ENCODE measurements at regions not wholly inside any gene's neighbourhood (a gene's known extent, or its start where the extent isn't known, plus 50 kb on each side); places are given as distances from the start of the nearest gene placed in this dataset.

DNA sequence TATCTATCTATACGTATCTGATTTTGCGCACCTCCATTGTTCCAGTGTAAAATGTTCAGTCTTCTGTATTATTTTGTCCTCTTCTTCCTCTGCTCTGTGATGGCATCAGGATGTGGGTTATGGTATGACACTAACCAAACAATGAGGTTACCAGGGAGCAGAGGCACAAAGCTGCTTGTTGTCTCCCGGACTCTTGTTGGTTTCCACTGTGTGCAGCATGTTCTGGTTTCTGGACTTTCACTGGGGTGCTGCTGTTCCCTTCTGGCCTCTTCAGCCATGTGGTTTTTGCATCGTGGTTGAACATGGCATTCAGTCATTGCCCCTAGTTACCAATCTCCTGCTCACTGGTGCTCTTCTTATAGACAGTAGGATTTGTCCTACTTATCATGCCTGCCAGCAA lies 665.9 kb downstream of the CBLN2 start:
- DNase-seq = no peak

DNA sequence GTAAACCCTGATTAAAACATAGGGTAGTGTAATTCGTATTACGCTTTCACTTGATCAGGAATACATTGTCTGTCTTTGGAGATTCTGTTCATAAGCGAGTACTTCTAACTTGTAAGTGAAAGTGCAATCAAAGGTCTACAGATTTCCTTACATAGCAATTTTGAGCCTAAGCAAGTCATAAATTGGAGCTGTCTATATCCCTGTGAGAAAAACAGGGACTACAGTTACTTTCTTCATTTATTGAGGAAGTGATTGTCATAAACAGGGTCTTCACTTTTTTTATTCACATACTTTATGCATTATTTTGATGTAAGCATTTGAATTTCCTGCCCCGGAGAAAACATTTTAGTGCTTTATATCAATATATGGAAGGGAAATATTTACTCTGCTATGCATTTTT lies 670.4 kb downstream of the CBLN2 start:
- no peak for DNase-seq

DNA sequence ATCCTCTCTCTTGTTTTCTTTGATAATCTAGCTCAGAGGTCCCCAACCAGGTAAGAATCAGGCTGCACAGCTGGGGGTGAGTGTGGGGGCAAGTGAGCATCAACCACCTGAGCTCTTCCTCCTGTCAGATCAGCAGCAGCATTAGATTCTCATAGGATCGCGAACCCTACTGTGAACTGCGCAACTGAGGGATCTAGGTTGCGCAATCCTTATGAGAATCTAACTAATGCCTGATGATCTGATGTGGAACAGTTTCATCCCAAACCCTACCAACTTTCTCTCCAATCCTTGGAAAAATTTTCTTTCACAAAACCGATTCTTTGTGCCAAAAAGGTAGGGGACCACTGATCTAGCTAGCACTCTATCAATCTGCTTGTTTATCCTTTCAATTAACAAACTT lies 678.3 kb downstream of the CBLN2 start:
- DNase-seq = no peak

DNA sequence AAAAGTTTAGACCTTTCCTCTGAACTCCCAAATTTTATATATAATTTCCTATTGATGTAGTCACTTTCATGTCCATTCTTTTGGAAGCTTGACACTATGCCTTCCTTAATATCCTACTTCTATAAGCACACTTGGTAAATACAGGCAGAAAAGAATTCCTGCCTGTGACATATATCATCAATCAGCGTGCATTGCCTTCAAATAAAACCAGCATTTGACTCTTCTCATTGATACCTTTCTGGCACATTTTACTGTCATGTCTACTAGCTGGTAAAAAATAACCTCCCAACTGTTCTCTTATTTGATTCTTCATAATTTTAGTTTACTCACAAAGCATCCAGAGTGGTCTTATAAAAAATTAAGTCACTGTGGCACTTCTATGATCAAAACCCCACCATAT lies 693.5 kb downstream of the CBLN2 start:
- DNase-seq = no peak

DNA sequence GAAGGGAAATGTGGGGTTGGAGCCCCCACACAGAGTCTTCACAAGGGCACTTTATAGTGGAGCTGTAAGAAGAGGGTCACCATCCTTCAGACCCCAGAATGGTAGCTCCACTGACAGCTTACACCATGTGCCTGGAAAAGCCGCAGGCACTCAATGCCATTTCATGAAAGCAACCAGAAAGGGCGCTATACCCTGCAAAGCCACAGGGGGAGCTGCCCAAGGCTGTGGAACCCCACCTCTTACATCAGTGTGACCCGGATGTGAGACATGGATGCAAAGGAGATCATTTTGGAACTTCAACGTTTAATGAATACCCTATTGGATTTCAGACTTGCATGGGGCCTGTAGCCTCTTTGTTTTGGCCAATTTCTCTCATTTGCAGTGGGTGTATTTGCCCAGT lies 694.7 kb downstream of the CBLN2 start:
- DNase-seq = no peak

DNA sequence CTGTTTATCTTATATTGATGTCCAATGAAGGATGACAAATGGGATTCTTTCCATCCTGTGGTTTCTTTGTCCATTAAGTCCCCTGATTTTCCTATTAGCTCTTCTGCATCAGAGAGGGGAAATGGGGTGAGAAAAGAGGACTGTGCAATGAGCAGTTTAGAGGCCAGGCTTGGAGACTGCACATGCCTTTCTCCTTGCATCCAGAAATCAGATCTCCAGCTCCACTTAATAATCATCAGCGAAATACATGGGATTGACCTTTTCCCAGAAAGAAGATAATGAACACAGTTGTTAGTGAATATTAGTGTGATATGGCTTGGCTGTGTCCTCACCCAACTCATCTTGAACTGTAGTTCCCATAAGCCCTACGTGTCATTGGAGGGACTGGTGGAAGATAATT lies 697.4 kb downstream of the CBLN2 start:
- no peak for DNase-seq

DNA sequence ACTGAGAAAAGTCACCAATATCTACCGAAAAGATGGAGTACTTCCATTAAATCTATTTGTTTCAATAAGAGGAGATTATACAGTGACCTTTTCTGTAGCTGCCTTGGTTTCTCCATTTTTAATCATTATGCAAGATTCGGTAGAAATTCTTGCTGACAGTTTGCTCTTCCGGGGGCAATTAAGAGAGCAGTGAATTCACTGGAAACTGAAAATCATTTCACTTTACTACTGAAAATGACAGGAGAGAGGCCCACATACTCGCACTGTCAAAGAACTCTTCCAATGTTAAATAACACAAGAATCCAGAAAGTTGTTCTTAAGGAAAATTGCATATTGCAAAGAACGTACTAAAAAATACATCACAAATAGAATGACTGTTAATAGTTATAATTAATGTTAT lies 699.3 kb downstream of the CBLN2 start:
- no peak for DNase-seq

DNA sequence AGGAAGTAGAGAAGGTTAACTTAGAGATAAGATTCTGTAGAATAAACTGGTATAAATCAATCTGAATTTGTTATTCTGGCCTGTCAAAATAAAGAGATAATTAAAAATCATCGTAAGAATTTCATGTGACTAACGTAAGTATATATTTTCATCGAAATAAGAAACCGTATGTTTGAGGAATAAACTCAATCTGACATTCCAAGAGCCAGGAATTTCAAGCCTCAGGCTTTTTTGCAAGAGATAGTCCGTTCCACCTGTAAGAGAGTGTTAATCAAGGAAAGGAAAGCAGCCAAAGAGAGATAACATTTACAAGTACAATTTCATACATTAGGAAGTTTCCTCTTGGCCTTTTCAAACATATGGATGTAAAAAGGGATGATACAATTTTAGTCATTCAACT lies 701.5 kb downstream of the CBLN2 start:
- no peak for DNase-seq

DNA sequence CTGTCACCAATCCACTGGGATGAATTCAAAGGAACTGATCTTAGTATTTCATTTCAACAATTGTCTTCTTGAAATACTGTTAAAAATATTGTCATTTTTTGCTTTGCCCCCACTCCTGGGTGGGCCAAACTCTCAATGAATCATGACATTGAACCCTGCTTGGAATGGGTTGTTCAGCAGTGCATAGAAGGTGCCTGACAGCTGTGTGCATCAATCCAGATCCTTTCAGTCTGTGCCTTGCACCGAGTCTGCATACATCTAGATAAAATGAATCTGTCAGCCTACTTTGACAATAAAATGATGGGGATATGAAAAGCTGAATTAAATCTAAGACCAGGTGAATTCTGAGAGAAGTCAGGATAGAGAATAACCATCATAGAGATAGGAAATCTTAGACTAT lies 706.6 kb downstream of the CBLN2 start:
- DNase-seq = no peak

DNA sequence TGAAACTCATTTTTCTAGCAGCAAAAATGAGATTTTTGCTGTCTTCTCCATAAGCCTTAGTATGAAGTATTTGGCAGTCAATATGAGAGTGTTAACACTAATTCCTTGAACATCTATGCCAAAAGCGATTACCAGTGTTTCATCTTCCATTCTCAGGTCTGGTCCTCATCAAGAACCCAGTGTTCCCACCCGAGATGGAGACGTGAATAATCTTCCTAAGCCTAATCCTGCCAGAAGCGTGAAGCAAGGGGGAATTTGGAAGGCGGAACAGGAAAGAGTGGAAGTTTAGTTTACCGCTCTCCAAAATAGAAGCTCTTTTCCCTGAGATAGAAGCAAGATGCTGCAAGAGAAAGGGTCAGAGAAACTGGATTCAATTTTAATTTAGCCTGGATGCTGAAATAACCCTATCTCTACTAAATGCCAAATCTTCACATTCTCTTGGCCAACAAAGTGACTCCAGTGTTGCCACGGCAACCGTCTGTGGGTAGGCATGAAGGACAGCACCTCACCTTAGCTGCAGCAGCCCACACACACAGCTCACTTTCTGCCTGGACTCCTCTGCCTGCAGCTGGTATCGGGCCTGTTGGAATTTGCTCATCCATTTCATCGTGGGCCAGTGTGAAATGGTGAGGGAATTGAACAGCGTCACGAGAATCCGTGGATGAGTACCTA lies 711.1 kb downstream of the CBLN2 start:
- DNase-seq = no peak

DNA sequence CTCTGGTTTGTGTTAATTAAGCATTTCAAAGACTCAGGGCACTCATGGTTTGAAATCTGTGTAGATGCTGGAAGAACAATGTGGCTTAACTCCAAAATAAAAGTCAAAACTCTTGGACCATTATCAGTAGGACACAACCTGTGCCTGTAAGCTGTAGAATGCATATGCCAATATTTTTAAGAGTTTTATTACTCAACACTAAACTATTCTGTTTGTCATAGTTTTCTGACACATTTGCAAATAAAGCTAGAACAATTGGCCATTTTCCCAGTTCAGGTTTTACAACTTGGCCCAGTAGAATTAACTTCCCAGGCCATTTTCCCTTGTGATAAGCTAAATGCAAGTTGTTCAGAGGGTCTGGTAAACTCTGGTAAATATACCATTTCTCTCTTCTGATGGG lies 713.1 kb downstream of the CBLN2 start:
- DNase-seq = no peak

DNA sequence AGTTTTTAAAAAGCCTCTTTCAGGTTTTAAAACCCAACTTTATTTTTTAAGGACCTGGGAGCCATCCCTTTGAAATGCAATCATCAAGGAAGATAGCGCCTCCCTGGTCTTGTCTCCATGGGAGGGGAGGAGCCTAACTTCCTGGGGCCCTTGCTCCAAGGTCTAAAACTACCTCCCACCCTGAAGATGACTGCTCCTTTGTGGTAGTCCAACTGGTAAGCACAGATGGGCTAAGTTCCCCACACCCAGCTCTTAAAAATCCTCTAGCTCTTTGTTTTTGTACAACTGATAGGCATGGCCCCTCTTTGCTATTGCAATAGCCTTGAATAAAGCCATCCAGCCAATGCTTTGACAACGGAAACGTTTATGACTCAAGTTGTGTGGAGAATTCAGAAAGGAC lies 716.8 kb downstream of the CBLN2 start:
- DNase-seq = no peak

DNA sequence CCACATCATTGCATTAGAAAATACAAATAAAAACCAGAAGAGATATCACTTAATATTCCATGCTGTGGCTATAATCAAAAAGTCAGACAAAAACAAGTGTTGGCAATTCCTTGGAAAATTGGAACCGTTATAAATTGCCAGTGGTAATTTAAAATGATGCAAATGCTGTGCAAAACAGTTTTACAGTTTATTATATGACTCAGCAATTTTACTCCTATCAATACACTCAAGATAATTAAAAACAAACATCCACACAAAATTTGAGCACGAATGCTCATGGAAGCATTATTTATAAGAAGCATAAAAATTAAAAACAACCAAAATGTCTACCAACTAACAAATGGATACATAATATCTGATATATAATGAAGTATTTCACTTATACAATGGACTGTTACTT lies 728.8 kb downstream of the CBLN2 start:
- no peak for DNase-seq

DNA sequence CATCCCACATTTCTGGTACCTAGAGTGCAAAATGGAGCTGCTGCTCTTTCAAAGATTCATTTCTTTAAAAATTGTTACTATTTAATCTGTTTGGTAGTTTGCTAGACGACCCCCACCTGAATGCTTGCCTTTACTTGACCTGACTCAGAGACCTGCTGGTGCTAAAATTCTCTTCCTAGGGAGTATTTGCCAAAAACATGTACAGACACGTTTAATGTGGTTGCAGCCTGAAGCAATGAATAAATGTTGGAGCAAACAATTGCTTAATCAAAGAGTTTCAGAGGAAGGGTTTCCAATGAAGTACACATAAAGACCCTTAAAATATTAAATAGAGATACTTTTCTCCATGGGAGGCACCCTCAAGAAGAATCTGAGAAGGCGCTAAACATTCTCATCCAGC lies 734.4 kb downstream of the CBLN2 start:
- DNase-seq = no peak

DNA sequence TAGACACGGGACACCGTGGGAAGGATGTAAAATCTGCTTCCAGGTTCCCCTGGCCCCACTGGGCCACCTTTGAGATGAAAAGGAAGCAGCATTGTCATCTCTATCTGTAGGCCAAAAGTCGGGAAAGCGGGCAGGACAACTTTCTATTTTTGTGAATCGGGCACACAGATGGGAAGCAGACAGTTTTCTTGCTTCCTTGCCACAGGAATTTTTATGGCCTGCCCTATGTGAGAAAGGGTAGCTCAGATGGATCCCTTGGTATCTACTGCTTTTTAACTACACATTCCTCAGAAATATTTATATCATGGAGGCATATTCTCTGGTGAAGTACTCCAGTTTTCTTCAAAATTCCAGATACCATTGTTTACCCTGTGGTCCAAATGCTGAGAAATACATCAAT lies 735.5 kb downstream of the CBLN2 start:
- no peak for DNase-seq

DNA sequence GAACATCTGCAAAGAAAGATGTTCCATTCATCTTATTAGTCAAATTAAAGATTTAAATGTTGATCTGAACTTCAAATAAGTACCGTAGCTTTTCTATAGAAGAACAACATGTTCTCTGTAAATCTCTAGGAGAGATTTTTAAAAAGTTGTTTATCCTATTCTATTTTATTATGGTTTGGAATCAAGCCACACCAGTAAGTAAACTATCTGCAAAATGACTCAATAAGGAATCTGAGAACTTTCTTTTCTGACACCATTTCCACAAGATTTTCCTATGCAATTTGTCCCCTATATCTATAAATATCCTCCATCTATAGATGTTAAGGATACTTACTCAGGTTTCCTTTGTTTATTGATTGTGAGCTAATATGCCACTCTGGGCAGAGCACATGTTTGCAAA lies 736.6 kb downstream of the CBLN2 start:
- no peak for DNase-seq

DNA sequence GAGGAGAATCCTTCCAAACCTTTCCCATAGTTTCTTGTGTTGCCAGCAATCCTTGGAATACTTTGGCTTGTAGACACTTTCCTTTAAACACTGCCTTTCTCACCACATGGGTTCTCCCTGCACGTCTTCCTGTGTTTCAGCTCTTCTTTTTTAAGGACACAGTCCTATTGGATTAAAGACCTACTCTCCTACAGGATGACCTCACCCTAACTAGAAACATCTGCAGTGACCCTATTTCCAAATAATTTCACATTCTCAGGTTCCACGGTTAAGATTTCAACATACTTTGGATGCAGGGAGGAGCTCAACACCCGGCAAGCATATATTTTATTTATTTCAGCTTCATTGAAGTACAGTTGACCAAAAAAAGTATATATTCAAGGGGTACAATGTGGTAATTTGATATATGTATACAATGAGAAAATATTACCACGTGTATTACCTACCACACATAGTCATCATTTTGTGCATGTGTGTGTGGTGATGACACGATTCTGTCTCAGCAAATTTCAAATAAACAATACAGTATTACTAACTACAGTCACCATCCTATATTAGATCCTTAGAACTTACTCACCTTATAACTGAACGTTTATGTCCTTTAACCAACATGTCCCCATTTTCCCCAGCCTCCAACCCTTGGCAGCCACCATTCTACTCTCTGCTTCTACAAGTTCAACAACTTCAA lies 745.0 kb downstream of the CBLN2 start:
- no peak for DNase-seq

DNA sequence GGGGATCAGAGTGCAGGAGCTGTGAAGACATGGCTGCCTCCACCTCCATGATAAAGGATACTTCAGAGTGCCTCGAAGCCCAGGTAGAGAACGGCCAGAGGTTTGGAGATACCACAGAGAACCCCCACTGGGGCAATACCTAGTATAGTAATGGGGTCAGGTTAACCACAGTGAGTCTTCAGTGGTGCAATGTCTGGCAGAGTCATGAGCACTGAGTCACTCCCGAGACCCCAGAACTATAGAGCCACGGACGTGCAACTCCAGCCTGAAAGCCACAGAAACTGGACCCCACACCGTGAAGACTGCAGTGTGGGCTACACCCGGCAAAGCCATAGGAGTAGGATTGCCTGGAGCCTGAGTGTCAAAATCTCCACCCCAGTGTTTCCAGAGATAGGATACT lies 746.6 kb downstream of the CBLN2 start:
- DNase-seq = no peak

DNA sequence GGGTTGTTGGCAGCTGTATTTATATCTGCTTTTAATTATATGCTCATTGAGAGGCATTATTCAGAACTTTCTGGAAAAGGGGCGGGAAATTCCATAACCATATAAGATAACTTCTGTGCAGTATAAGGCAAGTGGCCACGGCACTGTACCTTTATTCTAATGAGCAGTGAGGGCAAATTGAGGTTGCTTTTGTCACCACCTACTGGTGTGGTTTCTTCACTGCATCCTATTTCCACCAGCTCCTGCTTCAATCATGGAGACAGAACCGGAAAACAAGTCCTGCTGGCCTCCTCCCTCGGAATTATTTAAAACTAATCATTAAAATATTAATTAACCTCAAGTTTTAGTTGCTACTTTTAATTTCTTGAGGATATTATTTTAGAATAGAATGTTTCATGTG lies 759.4 kb downstream of the CBLN2 start:
- no peak for DNase-seq

DNA sequence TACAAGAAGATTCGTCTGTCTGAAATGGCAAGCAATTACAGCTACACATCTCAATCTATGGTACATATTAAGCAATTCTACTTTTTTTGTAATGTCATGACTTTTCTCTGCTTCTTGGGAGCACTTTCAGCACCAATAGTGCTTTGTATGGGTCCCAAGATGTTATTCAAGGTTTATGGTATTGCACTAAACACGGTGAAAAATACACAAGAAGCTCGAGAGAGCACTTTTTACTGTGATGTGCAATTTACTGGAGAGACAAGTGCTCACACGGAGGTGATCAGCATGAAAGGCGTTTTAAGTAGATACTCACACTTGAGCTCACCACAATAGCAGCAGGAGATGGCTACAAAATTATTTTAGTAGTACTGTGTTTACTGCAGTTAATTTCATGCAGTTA lies 783.6 kb downstream of the CBLN2 start:
- DNase-seq = peak; percentile 13

DNA sequence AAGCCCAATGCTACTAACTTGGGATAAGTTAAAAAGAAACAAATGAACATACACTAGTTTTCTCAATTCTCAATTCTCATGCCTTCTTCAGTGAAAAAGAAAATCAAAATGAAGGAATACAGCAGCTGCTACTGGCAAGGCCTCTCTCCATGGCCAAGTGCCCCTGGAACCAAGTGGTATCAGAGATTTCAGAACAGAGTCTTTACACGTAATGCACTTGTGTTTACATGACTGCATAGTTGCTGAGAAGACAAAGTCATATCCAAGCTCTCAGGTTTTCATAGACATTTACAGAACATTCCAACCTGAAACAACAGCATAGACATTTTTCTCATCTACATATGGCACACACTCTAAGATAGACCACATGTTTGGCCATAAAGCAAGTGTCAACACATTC lies 789.9 kb downstream of the CBLN2 start:
- DNase-seq = no peak

DNA sequence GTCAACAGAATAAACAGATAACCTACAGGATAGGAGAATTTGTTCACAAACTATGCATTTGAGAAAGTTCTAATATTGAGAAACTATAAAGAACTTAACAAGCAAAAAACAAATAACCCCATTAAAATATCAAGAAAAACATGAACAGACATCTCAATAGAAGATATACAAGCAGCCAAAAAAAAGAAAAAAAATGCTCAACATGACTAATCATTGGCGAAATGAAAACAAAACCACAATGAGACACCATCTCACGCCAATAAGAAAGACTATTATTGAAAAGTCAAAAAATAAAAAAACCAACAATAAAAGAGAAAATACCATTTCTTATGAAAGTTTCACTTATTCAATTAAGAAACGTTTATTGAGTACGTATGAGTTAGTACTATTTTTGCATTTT lies 800.5 kb downstream of the CBLN2 start:
- no peak for DNase-seq

DNA sequence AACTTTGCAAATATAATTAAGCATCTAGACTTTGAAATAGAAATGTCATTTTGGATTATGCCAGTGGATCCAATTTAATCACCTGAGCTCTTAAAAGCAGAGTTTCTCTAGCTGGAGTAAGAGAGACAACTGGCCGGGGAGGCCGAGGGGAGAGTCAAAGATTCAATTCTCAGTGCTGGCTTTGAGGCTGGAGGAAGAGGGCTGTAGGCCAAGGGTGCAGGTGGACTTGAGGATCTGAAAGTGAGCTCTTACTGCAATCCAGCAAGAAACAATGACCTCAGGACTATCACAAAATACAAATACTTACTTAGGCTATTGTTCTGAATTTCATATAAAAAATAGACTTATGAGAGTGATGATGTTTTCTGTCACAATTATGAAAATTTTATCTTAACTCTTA lies 814.5 kb downstream of the CBLN2 start:
- DNase-seq = no peak

DNA sequence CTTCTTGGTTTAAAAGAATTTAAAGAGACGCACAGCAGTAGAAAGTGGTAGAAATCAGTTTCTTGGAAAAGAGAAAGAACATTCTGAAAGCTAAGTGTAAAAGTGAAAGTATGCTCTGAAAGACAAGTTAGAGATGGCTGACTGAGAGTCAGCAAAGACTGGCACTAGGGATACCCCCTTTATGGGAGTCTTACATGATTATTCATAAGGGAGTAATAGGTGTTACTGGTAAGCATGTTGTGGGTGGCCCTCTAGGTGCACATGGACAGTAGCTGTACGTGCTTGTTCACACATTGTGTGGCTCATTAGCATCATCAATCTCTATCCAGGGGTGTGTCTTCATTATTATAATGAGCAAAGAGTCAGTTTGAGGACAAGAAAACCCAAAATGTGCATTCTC lies 816.2 kb downstream of the CBLN2 start:
- DNase-seq = no peak

DNA sequence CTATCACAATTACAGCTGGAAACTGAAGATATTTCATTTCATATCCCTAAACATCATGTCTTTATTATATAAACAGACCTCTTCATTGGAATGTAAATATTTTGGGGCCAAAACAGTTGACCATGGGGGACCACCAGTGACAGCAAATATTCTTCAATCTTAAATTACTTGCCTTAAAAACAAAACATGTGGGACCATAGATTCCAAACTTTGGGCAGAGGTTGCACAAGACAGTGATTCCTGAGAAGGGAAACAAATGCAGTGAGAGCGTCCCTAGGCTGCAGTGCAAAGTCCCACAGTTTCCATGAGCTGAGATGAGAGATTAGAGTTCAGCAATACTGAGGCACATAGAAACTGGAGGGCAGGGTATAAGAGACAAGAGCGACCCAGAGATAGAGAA lies 818.9 kb downstream of the CBLN2 start:
- DNase-seq = no peak

Measured in NCI-H510A (cell line).